ENCODE measurements at regions not wholly inside any gene's neighbourhood (a gene's known extent, or its start where the extent isn't known, plus 50 kb on each side); places are given as distances from the start of the nearest gene placed in this dataset.
A peak's percentile ranks its signal among the peaks of the same experiment; 100 is the strongest.
"Not testable (repeated sequence)": the region's sequence is repeated elsewhere in the genome, so short reads cannot be mapped to it uniquely, and the experiment has no call there.

- Mint-ChIP-seq H3K4me3 (no peak overlapping the region), H3K9me3 (peaks cover 1 to 7% of the 10 kb centered on the region in 2 donors)
These were observed 459.8 kb upstream of the DIPK2B start for GRCh38 chrX:45660477-45660876.

DNA sequence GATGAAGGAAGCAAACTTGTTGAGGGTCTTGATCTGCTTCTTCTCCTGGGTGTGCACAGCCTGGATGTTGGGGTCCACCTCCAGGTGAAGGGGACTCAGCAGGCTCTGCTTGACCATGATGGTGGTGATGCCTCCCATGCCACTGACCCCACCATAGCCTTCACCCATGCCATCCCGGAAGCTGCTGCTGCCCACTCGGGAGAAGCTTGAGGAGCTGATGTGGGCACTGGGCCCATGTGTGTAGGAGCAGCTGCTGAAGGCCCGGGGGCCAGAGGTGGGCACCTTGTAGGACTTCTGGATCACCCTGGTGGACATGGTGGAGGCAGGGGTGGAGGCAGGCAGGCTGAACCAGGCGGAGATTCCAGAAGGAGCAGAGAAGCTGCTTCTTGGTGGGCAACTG is 432.7 kb upstream of the DIPK2B start:
- DNase-seq: no peak
- peaks cover 4 to 32% of the 10 kb centered on the region in 2 donors for H3K27me3 Mint-ChIP-seq
- no peaks in the 10 kb centered on the region for H3K9me3 Mint-ChIP-seq
- H3K4me3 Mint-ChIP-seq: no peak overlapping the region
- peaks cover 0 to 6% of the 10 kb centered on the region in 2 donors for H3K4me1 Mint-ChIP-seq
- H3K36me3 Mint-ChIP-seq: no peaks in the 10 kb centered on the region
- no peak for ATAC-seq (replicated peaks)
- no peak overlapping the region for H3K27ac Mint-ChIP-seq

More at GRCh38 chrX:45660477-45660876, 459.8 kb upstream of the DIPK2B start:
- ATAC-seq (replicated peaks) (peak in 1 of 2 donors; percentile 36), DNase-seq (no peak)
- Mint-ChIP-seq H3K4me1 (no peaks in the 10 kb centered on the region), H3K27me3 (peaks cover 0 to 4% of the 10 kb centered on the region in 2 donors), H3K36me3 (no peaks in the 10 kb centered on the region), H3K27ac (no peak overlapping the region)

GRCh38 chrX:45632506-45632905 is 431.8 kb upstream of the DIPK2B start:
- Mint-ChIP-seq H3K9me3 (no peaks in the 10 kb centered on the region), H3K36me3 (no peaks in the 10 kb centered on the region), H3K27me3 (peaks cover 4 to 29% of the 10 kb centered on the region in 2 donors), H3K4me3 (no peak overlapping the region), H3K4me1 (peaks cover 0 to 6% of the 10 kb centered on the region in 2 donors), H3K27ac (no peak overlapping the region)
- DNase-seq (no peak), ATAC-seq (replicated peaks) (no peak)

- DNase-seq (no peak), ATAC-seq (replicated peaks) (no peak)
- Mint-ChIP-seq H3K4me1 (peaks cover 0 to 6% of the 10 kb centered on the region in 2 donors), H3K9me3 (peaks cover 0 to 4% of the 10 kb centered on the region in 2 donors), H3K36me3 (no peaks in the 10 kb centered on the region), H3K27ac (no peak overlapping the region), H3K4me3 (no peak overlapping the region), H3K27me3 (peaks cover 4 to 17% of the 10 kb centered on the region in 2 donors)
These were observed 429.4 kb upstream of the DIPK2B start for GRCh38 chrX:45630078-45630477.

- Mint-ChIP-seq H3K4me1 (peaks cover 0 to 6% of the 10 kb centered on the region in 2 donors), H3K27ac (no peak overlapping the region)
These were observed 427.4 kb upstream of the DIPK2B start for GRCh38 chrX:45628041-45628440.

DNA sequence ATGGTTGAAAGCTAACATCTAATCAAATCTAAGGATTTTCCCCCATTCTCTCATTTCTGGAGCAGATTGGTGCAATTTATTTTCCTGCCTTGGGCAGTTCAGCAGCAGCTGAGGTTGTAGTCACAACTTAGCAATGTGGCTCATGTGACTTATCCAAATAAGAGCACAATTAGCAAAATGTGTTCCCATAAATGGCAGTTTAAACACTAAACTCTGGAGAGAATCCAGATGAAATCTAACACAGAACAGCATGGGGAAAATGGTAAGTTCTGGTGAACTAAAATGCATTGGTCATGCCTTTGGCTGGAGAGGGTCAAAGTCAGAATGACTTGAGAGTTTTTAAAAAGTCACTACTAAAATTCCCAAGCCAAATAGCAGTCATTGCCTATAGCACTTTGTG is 422.6 kb upstream of the DIPK2B start:
- ATAC-seq (replicated peaks) (no peak), DNase-seq (no peak)
- no peak overlapping the region for H3K4me3 Mint-ChIP-seq
- peaks cover 0 to 4% of the 10 kb centered on the region in 2 donors for H3K27me3 Mint-ChIP-seq
- no peaks in the 10 kb centered on the region for H3K36me3 Mint-ChIP-seq
- H3K4me1 Mint-ChIP-seq: peaks cover 0 to 3% of the 10 kb centered on the region in 2 donors
- no peak overlapping the region for H3K27ac Mint-ChIP-seq
- peaks cover 4% of the 10 kb centered on the region in 2 donors for H3K9me3 Mint-ChIP-seq

More at GRCh38 chrX:45628041-45628440, 427.4 kb upstream of the DIPK2B start:
- H3K36me3 Mint-ChIP-seq: no peaks in the 10 kb centered on the region
- peaks cover under 1 to 8% of the 10 kb centered on the region in 2 donors for H3K27me3 Mint-ChIP-seq
- H3K9me3 Mint-ChIP-seq: peaks cover 0 to 4% of the 10 kb centered on the region in 2 donors
- H3K4me3 Mint-ChIP-seq: no peak overlapping the region
- DNase-seq (no peak), ATAC-seq (replicated peaks) (no peak)

GRCh38 chrX:45622538-45622937 is 421.9 kb upstream of the DIPK2B start:
- peaks cover 0 to 4% of the 10 kb centered on the region in 2 donors for H3K27me3 Mint-ChIP-seq
- no peak overlapping the region for H3K4me3 Mint-ChIP-seq
- H3K4me1 Mint-ChIP-seq: peaks cover 0 to 3% of the 10 kb centered on the region in 2 donors
- H3K27ac Mint-ChIP-seq: no peak overlapping the region
- ATAC-seq (replicated peaks) (no peak), DNase-seq (no peak)
- peaks cover 0 to 2% of the 10 kb centered on the region in 2 donors for H3K36me3 Mint-ChIP-seq
- H3K9me3 Mint-ChIP-seq: peaks cover 6 to 8% of the 10 kb centered on the region in 2 donors

GRCh38 chrX:45622042-45622423 is 421.4 kb upstream of the DIPK2B start:
- peaks cover 6 to 8% of the 10 kb centered on the region in 2 donors for H3K9me3 Mint-ChIP-seq
- no peak overlapping the region for H3K27ac Mint-ChIP-seq
- DNase-seq (no peak), ATAC-seq (replicated peaks) (peak in 1 of 2 donors; percentile 63)
- H3K4me1 Mint-ChIP-seq: peaks cover 0 to 3% of the 10 kb centered on the region in 2 donors
- peaks cover 0 to 4% of the 10 kb centered on the region in 2 donors for H3K27me3 Mint-ChIP-seq
- no peak overlapping the region for H3K4me3 Mint-ChIP-seq
- H3K36me3 Mint-ChIP-seq: peaks cover 0 to 2% of the 10 kb centered on the region in 2 donors

- no peak overlapping the region for H3K4me3 Mint-ChIP-seq
- ATAC-seq (replicated peaks): peak; percentile 46 to 90
- DNase-seq: peak; percentile 5
These were observed 420.8 kb upstream of the DIPK2B start for GRCh38 chrX:45621376-45622041.

DNA sequence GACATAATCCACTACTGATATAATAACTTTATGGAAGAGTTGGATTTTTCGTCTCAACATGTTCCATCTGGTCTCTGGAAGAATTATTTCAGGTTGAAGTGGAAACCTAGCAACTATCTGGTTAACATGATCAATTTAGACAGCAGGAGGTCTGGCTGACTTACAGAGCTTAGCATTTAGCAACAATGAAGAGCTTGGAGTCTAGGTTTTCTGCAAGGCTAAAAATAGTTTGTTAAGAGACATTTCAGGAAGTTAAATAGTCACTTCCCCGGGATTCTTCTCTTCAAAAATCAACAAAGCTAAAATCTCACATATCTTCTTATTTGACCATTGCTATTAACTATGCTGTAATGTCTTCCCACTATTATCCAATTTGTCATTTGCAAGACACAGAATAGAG is 418.6 kb upstream of the DIPK2B start:
- Mint-ChIP-seq H3K27ac (no peak overlapping the region), H3K4me3 (no peak overlapping the region), H3K27me3 (peaks cover 0 to 4% of the 10 kb centered on the region in 2 donors), H3K36me3 (peaks cover 0 to 2% of the 10 kb centered on the region in 2 donors), H3K4me1 (peaks cover 0 to 3% of the 10 kb centered on the region in 2 donors), H3K9me3 (peaks cover 2 to 8% of the 10 kb centered on the region in 2 donors)
- DNase-seq (no peak), ATAC-seq (replicated peaks) (no peak)

More at GRCh38 chrX:45621376-45622041, 420.8 kb upstream of the DIPK2B start:
- peaks cover 0 to 4% of the 10 kb centered on the region in 2 donors for H3K27me3 Mint-ChIP-seq
- peaks cover 0 to 3% of the 10 kb centered on the region in 2 donors for H3K4me1 Mint-ChIP-seq
- peaks cover 0 to 2% of the 10 kb centered on the region in 2 donors for H3K36me3 Mint-ChIP-seq
- H3K9me3 Mint-ChIP-seq: peaks cover 5 to 8% of the 10 kb centered on the region in 2 donors
- H3K27ac Mint-ChIP-seq: no peak overlapping the region

DNA sequence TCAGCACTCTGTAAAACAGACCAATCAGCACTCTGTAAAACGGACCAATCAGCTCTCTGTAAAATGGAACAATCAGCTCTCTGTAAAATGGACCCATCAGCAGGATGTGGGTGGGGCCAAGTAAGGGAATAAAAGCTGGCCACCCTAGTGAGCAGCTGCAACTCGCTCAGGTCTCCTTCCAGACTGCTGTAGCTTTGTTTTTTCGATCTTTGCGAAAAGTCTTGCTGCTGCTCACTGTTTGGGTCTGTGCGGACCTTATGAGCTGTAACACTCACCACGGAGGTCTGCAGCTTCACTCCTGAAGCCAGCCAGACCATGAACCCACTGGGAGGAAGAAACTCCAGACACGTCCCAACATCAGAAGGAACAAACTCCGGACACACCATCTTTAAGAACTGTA is 414.9 kb upstream of the DIPK2B start:
- H3K4me3 Mint-ChIP-seq, H3K27ac Mint-ChIP-seq, H3K4me1 Mint-ChIP-seq: not testable (repeated sequence)

GRCh38 chrX:45614853-45615252 is 414.2 kb upstream of the DIPK2B start:
- ATAC-seq (replicated peaks): peak in 1 of 2 donors; percentile 69
- Mint-ChIP-seq H3K4me1 (no peaks in the 10 kb centered on the region), H3K9me3 (peaks cover 8 to 23% of the 10 kb centered on the region in 2 donors), H3K4me3 (no peak overlapping the region), H3K36me3 (peaks cover 2 to 4% of the 10 kb centered on the region in 2 donors), H3K27ac (no peak overlapping the region), H3K27me3 (peaks cover 0 to 6% of the 10 kb centered on the region in 2 donors)
- DNase-seq: no peak

More for the DNA sequence above, 414.9 kb upstream of the DIPK2B start:
- H3K36me3 Mint-ChIP-seq; ATAC-seq (replicated peaks); DNase-seq; H3K27me3 Mint-ChIP-seq: not testable (repeated sequence)
- peaks cover 6 to 23% of the 10 kb centered on the region in 2 donors for H3K9me3 Mint-ChIP-seq

DNA sequence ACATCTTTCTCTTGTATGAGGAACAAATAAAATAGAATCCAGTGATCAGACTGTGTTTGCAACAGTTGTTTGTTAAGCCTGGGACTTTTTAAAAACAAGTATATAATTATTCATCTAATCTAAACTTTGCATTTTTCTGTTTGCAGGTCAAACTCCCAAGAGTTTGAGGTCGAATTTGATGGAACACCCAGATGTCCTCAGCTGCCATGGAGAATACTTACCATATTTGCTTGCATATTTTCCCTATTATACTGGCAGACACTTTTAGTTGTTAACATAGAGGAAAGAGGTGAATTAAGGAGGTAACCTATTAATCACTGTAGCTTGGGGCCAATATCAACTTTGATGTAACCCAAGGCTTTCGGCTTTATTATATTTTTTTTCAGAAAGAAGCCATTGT is 401.5 kb upstream of the DIPK2B start:
- Mint-ChIP-seq H3K4me3 (no peak overlapping the region), H3K4me1 (peaks cover 0 to 3% of the 10 kb centered on the region in 2 donors), H3K27ac (no peak overlapping the region), H3K36me3 (no peaks in the 10 kb centered on the region), H3K27me3 (peaks cover 0 to 8% of the 10 kb centered on the region in 2 donors), H3K9me3 (peaks cover 5% of the 10 kb centered on the region in 2 donors)
- no peak for ATAC-seq (replicated peaks)
- DNase-seq: no peak

GRCh38 chrX:45601052-45601451 is 400.4 kb upstream of the DIPK2B start:
- no peak overlapping the region for H3K4me3 Mint-ChIP-seq
- ATAC-seq (replicated peaks): no peak
- peaks cover 0 to 10% of the 10 kb centered on the region in 2 donors for H3K4me1 Mint-ChIP-seq
- H3K36me3 Mint-ChIP-seq: no peaks in the 10 kb centered on the region
- no peak for DNase-seq
- H3K9me3 Mint-ChIP-seq: peaks cover 2 to 3% of the 10 kb centered on the region in 2 donors
- peaks cover 0 to 8% of the 10 kb centered on the region in 2 donors for H3K27me3 Mint-ChIP-seq
- H3K27ac Mint-ChIP-seq: no peak overlapping the region

- peaks cover 0 to 21% of the 10 kb centered on the region in 2 donors for H3K27me3 Mint-ChIP-seq
- peaks cover 0 to 10% of the 10 kb centered on the region in 2 donors for H3K4me1 Mint-ChIP-seq
- no peaks in the 10 kb centered on the region for H3K9me3 Mint-ChIP-seq
- H3K36me3 Mint-ChIP-seq: no peaks in the 10 kb centered on the region
- no peak overlapping the region for H3K27ac Mint-ChIP-seq
- no peak overlapping the region for H3K4me3 Mint-ChIP-seq
- ATAC-seq (replicated peaks) (no peak), DNase-seq (no peak)
These were observed 398.2 kb upstream of the DIPK2B start for GRCh38 chrX:45598861-45599260.

All from stimulated activated naive B cell treated with anti-CD40 and anti-IgM and Interleukin-4, amounts not matched to agents 10 μg/mL and 1 μg/mL and 100 μg/mL, for 72 hours (primary cell).